NOMO-1 treated with DMSO at 0.1 percent for 48 hours (cell line): ENCODE measurements at regions not wholly inside any gene's neighbourhood (a gene's known extent, or its start where the extent isn't known, plus 50 kb on each side); places are given as distances from the start of the nearest gene placed in this dataset.
A peak's percentile ranks its signal among the peaks of the same experiment; 100 is the strongest.

Experiments used
- DNase-seq: peaks from one replicate; lab custom pipeline; 2025; ENCODE audit not compliant: unreplicated experiment; lab: John Stamatoyannopoulos, UW

DNA sequence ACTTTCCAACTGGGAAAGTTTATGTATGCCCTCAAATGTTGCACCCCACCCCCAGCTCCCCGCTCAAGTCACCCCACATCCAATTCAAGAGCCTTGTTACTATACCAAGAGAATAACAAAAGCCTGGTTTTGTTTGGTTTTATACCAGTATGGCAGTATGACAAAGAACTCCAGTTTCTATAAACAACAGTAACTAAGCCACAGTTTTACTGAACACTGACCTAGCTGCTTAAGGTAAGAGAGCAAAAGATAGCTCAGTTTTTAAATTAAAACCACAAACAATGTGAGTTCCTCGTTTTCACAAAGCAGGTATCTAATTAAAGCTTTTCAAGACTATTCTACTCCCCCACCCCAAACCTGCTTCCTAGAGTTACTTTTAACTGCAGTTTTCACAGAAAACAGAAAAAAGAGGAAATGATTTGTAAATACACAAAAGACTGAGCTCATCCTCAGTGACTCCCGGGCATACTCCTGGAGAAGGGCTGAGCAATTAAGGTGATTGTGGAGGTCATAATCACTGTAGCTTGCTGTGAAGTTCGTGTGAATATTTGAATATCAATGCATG lies 59.3 kb upstream of the LHX8 start:
- DNase-seq = peak; percentile 26

GRCh38 chr1:75079538-75080290 lies 54.5 kb upstream of the LHX8 start:
- no peak for DNase-seq

DNA sequence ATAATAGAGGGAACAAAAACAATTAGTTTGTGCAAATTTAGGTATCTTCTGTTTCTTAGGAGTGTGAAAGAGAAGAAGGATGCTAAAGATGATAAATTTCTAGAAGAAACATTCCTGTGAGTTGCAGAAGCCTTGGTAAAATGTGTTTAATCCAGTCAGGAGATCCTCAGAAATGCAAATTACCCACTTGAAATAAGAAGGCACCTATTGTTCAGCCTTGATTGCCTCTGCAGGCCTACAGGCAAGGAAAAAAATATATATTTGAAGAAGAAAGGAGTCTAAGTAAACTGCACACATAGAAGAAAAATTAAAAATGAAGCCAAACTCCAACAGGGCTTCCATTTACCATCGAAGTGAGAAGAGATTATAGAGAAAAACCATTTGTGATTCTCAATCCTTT lies 51.0 kb upstream of the LHX8 start:
- no peak for DNase-seq

GRCh38 chr1:75083848-75084514 lies 50.2 kb upstream of the LHX8 start:
- DNase-seq = no peak
